NCI-H2107 treated with DMSO at 0.1 percent for 48 hours (cell line): ENCODE measurements at regions not wholly inside any gene's neighbourhood (a gene's known extent, or its start where the extent isn't known, plus 50 kb on each side); places are given as distances from the start of the nearest gene placed in this dataset.

Source experiments
- DNase-seq: peaks from one replicate; lab custom pipeline; 2025; ENCODE audit not compliant: unreplicated experiment; lab: John Stamatoyannopoulos, UW

DNA sequence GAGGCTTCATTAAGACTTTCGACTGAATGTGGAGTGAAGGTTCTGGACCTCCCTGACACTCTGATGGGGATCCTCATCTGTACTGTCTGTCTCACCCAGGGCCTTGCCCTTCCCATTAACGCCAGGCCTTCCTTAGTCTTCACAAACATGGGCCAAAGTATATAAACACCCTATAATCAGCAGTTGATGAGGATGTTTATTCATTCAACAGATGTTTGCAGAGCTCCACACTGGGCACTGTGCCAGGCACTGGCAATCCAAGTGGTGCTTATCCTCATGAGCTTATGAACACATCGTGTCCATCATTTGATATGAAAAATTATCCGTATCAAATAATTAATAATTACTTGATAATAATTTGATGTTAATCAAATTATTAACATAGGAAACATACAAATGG is 454.4 kb downstream of the FUT8 start:
- no peak for DNase-seq

GRCh38 chr14:65867333-65867732 is 454.8 kb downstream of the FUT8 start:
- no peak for DNase-seq

DNA sequence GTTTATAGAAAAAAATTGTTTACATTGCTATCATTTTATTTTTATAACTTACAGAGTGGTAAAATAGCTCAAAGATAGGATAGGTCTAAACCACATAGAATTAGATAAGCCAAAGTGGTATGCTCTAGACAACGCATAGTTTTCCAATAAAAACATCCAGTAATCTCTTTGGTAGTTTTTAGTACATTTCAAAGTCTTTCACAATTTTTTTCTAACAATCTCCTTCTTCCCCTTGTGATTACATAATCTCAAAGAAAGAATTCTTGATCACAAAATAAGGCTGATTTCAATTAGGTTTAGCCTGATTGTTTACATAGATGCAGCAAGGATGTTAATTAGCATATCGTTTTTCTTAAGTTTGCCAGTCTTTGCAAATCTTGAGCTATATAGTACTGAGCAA is 460.0 kb downstream of the FUT8 start:
- no peak for DNase-seq

- DNase-seq: no peak
Measured at GRCh38 chr14:65877166-65877565, 464.6 kb downstream of the FUT8 start.

DNA sequence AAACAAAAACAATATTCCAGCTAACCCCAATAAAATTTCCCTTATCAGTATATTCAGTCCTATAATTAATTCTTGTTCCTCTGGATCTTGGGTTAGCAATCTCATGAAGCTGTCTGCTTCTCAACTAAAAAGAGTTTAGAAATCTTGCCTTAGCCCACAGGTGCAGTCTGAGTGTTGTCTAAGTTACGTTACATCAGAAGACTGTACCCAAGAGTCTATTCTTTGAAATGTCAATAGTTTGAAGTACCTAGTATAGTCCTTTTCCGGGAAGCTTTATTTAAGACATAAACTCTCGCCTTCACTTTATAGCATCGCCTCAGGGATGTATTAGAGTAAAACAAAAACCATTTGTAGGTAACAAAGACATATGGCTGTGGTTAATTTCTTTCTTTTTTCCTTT is 465.1 kb downstream of the FUT8 start:
- DNase-seq: no peak

DNA sequence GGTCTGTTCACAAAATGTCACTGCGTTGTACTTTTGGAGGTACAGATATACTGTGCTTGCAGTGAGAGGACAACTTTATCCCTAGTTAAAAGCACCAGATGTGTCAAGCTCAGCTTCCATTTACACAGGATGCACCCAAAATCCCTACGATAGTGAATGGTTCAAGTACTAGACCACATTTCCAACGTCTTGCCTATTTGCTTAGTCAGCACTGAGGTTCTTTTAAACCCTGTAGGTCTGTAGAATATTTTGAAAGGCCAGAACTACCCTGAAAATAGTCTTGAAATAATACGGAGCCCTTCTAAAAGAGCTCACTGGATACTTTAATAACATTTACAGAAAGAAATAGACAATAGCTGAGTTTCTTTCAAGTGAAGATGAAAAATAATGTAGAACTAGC is 466.1 kb downstream of the FUT8 start:
- no peak for DNase-seq

DNA sequence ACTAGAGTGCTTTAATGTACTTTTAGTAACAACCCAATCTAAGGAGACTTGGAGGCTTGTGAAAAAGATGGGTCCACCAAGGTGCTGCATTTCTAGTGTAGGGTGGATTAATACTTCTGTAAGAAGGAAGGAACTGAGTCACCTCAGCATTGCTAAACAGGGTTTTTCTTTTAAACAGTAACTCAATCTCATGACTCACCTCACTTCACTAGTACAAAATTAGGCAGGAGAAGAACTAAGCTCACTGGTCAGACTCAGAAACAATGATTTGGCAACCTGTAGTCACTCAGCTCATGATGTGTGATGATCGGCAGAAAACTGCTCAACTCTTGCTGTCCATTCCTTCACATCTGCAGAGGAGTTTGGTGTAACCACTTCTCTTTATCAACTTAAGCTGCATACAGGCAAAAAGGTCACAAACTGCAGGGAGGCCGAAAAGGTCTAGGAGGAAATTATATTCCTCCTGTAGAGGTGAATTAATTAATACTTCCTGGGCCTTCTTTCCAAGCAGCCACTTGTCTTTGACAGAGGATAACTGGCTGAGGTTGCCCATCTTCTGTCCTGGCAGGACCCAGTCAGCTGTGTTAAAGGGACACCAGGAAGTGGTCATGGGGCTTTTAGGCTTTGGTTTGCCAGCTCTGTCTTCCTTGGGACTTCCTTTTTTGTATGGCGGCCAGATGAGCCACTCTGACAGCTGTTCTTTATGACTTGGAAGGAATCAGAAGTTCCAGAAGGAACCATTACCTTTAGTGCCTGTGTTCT is 466.9 kb downstream of the FUT8 start:
- DNase-seq: no peak

GRCh38 chr14:65880507-65880906 is 468.0 kb downstream of the FUT8 start:
- no peak for DNase-seq

- DNase-seq: no peak
Measured at GRCh38 chr14:65881642-65882041, 469.1 kb downstream of the FUT8 start.

GRCh38 chr14:65888677-65889076 is 476.1 kb downstream of the FUT8 start:
- DNase-seq: no peak

- DNase-seq: no peak
Measured at GRCh38 chr14:65892315-65892714, 479.8 kb downstream of the FUT8 start.

- no peak for DNase-seq
Measured at GRCh38 chr14:65900164-65900563, 487.6 kb downstream of the FUT8 start.

GRCh38 chr14:65901595-65901994 is 489.1 kb downstream of the FUT8 start:
- no peak for DNase-seq

DNA sequence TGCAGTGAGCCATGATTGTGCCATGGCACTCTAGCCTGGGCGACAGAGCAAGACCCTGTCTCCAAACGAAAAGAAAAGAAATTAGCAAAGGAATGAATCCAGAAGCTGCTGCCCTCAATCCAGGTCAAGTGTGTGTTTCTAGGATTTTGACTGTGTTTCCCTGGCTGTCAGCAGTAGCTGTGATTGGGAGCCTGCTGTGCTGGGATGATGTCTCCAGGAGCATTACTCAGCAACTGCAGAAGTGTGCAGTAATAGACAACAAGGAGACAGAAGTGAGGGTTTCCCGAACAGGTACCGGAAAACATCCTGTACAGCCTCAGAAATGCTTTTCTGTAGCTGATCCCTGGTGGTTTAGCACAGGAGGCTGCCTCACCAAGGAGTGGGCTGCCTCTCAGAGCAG is 492.5 kb downstream of the FUT8 start:
- no peak for DNase-seq

DNA sequence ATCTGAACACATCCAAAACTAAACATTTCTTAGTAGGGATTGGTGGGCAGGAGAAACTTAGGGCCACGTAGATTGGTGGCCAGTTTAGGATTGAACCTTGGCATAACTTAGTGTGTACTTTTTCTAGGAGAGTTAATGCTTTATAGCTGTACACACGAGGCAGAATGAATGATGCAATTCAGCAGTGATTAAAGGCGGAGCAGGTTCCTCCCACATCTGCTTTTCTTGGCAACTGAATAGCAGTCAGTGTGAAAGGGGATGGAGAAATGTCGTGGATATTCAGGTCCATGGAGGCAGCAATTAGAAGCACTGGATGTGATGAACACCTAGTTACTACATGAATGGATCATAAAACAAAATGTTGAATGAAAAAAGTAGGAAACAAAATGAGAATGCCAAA is 493.8 kb downstream of the FUT8 start:
- no peak for DNase-seq

DNA sequence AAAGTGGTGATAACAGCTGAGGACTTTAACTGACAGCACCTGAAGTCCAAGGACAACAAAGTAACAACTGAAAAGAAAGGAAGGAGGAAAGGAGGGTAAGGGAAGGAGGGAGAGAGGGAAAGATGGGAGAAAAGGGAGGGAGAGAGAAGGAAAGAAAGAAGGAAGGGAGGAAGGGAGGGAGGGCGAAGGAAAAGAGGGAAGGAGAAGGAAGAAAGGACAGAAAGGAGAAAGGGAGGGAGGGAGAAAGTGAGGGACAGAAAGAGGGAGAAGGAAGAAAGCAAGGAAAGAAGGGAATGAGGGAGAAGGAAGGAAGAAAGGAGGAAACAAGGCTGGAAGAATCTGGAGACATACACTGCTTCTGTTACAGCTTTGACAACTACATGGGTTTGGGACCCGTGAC is 494.4 kb downstream of the FUT8 start:
- DNase-seq: no peak

GRCh38 chr14:65910108-65910786 is 497.7 kb downstream of the FUT8 start:
- DNase-seq: no peak

- no peak for DNase-seq
Measured at GRCh38 chr14:65915125-65915524, 502.6 kb downstream of the FUT8 start.

- DNase-seq: no peak
Measured at GRCh38 chr14:65916055-65916454, 503.5 kb downstream of the FUT8 start.

DNA sequence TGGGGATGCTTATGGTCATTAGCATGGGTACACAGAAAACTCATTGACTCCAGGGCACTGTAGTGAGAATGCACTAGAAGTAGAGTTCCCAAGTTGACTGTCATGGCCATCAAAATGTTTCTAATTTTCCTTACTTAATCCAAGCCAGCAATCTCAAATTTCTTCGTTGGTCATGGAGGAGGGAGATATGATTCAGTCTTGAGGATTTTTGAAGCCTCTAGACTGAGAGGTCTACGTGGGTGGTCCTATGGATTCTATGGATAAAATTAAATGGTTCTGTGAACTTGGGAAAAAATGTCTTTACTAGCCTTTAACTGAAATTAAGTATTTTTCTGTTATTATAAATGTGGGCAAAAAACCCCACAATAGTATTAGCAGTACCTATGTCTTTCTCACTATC is 508.5 kb downstream of the FUT8 start:
- DNase-seq: no peak

GRCh38 chr14:65922142-65922541 is 509.6 kb downstream of the FUT8 start:
- DNase-seq: no peak

- DNase-seq: no peak
Measured at GRCh38 chr14:65926504-65926903, 514.0 kb downstream of the FUT8 start.
